Caki2 (cell line): ENCODE measurements at regions not wholly inside any gene's neighbourhood (a gene's known extent, or its start where the extent isn't known, plus 50 kb on each side); places are given as distances from the start of the nearest gene placed in this dataset.

ENCODE experiments used
- DNase-seq: peaks from one replicate; pipeline ENCODE4 v3.0.0-alpha.2; 2015; ENCODE audit warnings: low read depth
- in situ Hi-C: cut with HindIII; loops from 2 replicates; pipeline ENCODE4 v1.10.0; 2016; ENCODE audit warnings: low sequenced_read_pairs, low pct_unique_long_range_greater_than_20kb, mixed read lengths

- in situ Hi-C loops = no loop called here
- no peak for DNase-seq
These were observed 104.3 kb upstream of the STK26 start for GRCh38 chrX:131918839-131919238.

- DNase-seq = no peak
- in situ Hi-C loops = no loop called here
These were observed 99.4 kb upstream of the STK26 start for GRCh38 chrX:131923614-131924250.

DNA sequence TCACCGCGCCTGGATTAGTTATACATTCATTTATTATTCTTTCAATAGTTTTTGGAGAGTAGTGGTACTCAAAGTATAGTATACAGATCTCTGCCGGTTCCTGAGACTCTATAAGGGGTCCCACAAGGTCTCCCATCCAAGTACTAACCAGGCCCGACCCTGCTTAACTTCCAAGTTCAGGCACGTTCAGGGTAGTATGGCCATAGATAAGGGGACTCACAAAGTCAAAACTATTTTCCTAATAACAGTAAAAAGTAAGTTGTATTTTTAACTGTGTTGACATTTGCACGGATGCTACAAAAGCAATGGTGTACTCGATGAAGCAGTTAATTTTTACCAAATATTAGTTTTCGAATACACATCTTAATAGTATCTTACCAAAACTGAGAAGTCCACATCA lies 84.4 kb upstream of the STK26 start:
- in situ Hi-C loops = no loop called here
- no peak for DNase-seq

GRCh38 chrX:131942034-131942433 lies 81.1 kb upstream of the STK26 start:
- in situ Hi-C loops = no loop called here

GRCh38 chrX:131944936-131945902 lies 77.9 kb upstream of the STK26 start:
- in situ Hi-C loops = no loop called here
- no peak for DNase-seq

More at GRCh38 chrX:131942034-131942433, 81.1 kb upstream of the STK26 start:
- DNase-seq = no peak

GRCh38 chrX:131951166-131951565 lies 71.9 kb upstream of the STK26 start:
- in situ Hi-C loops = no loop called here
- no peak for DNase-seq

DNA sequence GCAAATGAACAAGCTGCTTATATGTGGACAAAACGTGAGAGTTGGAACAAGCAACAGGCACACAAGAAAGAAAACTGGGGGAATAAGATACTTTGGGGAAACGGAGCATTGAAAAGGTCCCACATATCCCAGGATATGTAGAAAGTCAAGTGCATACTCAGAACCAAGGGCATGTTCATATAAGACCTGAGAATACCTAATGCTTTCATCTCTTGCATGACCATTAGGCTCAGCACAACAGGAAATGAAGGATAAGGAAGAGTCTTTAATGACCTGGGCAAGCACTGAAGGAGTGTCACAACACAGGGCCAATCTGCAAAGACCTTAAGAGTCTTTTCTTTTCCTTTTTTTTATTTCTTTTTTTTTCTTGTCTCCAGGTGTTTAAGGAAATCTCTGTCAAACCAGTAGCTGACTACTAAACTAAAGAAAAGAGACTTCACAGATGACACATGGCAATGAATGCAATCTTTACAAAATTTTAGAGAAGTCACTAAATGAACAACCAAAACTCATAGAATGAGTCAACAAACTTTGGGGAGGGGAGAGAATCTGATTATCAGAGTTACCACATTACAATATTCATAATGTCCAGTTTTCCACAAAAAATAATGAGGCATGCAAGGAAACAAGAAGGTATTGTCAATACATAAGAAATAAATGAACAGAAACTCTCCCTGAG lies 67.9 kb upstream of the STK26 start:
- DNase-seq = no peak
- in situ Hi-C loops = no loop called here

GRCh38 chrX:131958724-131959123 lies 64.4 kb upstream of the STK26 start:
- in situ Hi-C loops = no loop called here
- no peak for DNase-seq

GRCh38 chrX:131970347-131970746 lies 52.8 kb upstream of the STK26 start:
- in situ Hi-C loops = no loop called here
- DNase-seq = no peak
